ENCODE measurements at regions not wholly inside any gene's neighbourhood (a gene's known extent, or its start where the extent isn't known, plus 50 kb on each side); places are given as distances from the start of the nearest gene placed in this dataset.
"Not testable (repeated sequence)": the region's sequence is repeated elsewhere in the genome, so short reads cannot be mapped to it uniquely, and the experiment has no call there.

- no peak for DNase-seq (ENCODE audit: low spot score)
Observed at GRCh38 chr5:24135536-24135935, 509.2 kb downstream of the CDH10 start.

GRCh38 chr5:24141046-24141445, 503.7 kb downstream of the CDH10 start:
- DNase-seq (ENCODE audit: low spot score): no peak

- DNase-seq (ENCODE audit: low spot score): no peak
Observed at GRCh38 chr5:24142341-24142740, 502.4 kb downstream of the CDH10 start.

DNA sequence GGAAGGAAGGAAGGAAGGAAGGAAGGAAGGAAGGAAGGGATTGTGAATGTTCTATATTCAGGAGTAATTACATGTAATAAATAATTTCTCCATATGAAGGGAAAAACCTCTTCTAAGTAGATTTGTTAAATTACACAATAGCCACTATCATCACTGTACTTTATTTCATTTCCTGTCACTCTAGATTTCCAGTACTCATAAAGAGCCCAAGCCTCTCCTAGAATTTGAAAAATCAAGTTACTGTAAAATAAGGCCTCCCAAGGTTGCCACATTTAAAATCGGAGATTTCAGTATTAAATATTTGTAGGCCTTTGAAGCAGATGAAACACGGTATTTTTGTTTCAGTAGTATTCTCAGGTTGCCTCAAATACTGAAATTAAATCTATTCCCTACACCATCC, 499.0 kb downstream of the CDH10 start:
- DNase-seq (ENCODE audit: low spot score): no peak

DNA sequence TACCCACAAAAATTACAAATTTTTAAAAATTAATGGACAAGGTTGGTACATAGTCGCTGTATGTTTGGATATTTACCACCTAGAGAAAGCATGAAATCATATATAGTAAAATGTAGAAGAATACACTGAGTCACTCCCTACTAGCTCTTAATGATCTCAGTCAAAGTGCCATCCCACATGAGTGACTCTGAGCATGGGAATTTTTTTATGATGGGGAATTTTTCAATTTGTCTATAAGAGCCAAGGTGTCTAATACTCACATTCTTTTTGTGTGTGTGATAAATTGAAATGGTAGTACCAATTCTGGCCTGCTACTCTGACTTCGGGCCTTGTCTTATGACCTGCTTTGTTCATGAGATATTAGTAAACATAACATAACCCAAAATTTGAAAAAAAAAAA, 483.2 kb downstream of the CDH10 start:
- DNase-seq (ENCODE audit: low spot score): peak; percentile 56

DNA sequence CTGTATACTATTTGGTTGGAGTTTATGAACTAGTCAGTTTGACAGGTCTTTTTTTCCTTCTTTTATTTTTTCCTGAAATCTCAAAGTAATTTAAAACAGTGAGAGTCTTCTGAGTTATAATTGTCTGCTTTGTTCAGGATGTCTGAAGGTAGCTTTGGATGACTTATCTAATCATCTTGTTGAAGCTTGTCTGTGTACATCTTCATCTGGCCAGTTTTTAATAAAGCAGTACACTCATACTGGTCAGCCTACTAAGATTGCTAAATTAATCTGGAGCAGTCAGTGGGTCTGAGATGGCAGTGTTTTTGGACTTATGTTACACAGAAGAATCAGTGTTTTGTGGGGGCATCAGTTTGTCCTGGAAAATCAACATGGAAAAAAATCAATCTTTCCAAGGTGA, 482.4 kb downstream of the CDH10 start:
- DNase-seq (ENCODE audit: low spot score): no peak

DNA sequence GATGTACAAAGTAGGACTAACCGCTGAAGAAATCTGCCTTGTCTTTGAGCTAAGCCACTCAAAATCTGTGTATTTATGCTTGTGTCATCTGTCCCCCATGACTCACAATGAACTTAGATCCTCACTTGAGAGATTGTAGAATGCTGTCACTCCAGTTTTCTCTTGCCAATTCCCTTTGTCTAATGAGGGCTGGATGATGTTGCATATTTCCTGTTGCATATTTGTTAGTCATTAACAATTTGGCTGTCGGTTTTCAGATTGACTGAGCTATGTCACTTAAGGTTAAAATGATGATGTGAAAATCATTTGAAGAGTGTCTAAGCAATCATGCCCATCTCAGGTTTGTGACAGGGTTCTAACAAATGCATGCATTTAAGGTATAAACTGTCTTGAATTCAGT, 481.7 kb downstream of the CDH10 start:
- peak; percentile 84 for DNase-seq (ENCODE audit: low spot score)

GRCh38 chr5:24167806-24168205, 477.0 kb downstream of the CDH10 start:
- DNase-seq (ENCODE audit: low spot score): peak; percentile 6

DNA sequence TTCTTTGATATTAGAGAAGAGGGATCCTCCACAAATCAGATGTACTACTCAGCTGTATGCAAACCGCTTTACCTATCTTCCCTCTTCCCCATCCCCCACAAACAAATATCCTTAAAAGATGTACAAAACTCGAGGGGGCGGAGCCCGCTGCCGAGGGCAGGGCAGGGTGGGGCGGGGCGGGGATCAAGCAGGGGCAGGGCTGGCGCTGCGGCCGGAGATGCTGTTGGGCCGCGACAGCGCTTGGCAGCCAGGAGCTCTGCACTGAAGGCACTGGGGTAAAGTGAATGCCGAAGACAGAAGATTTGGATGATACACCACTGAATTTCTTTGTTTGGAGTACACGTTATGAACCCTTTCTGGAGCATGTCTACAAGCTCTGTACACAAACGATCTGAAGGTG, 474.8 kb downstream of the CDH10 start:
- DNase-seq (ENCODE audit: low spot score): no peak

- not testable (repeated sequence) for DNase-seq (ENCODE audit: low spot score)
Observed at GRCh38 chr5:24170930-24171329, 473.8 kb downstream of the CDH10 start.

DNA sequence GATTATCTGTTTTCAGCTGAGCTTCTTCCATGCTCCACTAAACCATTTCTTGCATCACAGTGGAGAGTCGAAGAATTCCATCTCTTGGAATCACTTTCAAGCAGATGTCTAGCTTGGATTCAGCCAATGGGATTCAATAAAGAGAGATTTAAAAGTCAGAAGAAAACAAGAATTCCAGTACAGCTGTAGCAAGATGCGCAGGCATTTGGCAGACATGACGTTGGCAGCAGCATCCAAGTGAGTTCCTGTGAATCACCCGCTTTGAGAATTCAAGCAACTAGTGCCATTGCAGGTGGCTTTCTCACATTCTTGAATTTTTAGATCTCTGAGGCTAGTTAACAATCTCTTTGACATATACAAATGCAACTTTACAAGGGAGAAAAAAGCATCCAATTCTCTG, 467.0 kb downstream of the CDH10 start:
- no peak for DNase-seq (ENCODE audit: low spot score)

DNA sequence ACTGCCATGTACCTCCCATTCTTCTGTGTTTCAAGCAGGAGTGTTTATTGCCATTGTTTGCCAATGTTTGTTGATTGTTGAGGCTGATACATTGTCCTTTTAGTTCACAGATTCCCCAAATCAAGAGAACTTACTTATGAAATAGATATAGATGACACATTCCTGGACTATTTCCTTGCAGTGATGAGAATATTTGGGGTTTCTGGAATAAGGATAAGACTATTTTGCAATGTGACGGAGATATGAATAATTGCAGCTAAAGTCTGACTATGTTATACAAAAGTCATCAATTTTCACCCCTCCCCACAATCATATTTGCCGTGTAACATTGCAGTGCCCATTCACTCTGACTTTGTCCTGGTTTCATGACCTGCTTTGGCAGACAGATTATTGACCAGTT, 460.8 kb downstream of the CDH10 start:
- no peak for DNase-seq (ENCODE audit: low spot score)

- DNase-seq (ENCODE audit: low spot score): no peak
Observed at GRCh38 chr5:24188216-24188925, 456.4 kb downstream of the CDH10 start.

GRCh38 chr5:24196789-24197188, 448.0 kb downstream of the CDH10 start:
- no peak for DNase-seq (ENCODE audit: low spot score)

GRCh38 chr5:24208686-24209106, 436.1 kb downstream of the CDH10 start:
- no peak for DNase-seq (ENCODE audit: low spot score)

DNA sequence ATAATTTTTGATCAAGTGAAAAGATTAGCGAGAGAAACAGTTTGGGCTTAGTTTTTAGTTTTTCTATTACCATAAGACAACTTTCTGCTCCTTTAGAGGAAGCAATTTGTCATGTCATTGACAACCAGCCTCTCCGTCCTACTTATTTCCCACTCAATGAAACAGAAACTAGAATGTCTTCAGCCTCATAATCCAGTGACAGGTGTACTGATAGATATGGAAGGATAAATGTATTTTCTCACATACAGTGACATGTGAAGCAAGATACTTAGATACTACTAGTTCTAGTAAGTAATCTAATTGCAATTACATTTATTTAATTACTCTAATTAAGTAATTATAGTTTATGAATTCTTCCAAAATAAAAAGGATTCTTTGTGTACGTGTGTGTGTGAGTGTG, 429.7 kb downstream of the CDH10 start:
- DNase-seq (ENCODE audit: low spot score): no peak

DNA sequence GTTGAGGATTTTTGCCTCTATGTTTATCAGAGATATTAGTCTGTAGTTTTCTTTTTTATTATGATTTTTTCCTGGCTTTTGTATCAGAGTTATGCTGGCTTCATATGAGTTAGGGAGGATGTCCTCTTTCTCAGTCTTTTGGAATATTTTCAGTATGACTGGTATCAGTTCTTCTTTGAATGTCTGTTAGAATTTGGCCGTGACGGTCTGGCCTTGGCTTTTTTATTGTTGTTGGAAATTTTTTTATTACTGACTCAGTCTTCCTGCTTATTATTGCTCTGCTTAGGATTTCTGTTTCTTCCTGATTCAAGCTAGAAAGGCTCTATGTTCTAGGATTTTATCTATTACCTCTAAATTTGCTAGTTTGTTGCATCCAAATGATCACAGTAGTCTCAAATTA, 421.9 kb downstream of the CDH10 start:
- no peak for DNase-seq (ENCODE audit: low spot score)

- no peak for DNase-seq (ENCODE audit: low spot score)
Observed at GRCh38 chr5:24225051-24225450, 419.7 kb downstream of the CDH10 start.

DNA sequence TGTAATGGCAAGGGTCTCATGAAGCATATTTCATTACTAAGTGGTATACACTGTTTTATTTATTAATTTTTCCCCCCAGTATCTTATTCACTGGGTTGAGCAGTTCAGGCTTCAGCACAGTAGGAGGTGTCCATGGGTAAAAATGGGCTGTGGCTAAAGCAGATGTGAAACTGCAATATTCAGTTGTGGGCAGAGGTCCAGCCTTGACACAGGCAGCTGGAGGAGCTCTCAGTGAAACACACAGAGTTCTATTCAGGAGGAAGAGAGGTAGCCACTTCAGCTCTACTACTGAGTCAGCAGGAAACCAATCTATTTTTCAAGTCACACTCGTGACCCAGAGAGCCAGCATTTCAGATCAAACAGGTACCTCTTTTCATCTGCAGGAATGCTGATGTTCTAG, 418.3 kb downstream of the CDH10 start:
- DNase-seq (ENCODE audit: low spot score): no peak

- not testable (repeated sequence) for DNase-seq (ENCODE audit: low spot score)
Observed at GRCh38 chr5:24227881-24228280, 416.9 kb downstream of the CDH10 start.

DNA sequence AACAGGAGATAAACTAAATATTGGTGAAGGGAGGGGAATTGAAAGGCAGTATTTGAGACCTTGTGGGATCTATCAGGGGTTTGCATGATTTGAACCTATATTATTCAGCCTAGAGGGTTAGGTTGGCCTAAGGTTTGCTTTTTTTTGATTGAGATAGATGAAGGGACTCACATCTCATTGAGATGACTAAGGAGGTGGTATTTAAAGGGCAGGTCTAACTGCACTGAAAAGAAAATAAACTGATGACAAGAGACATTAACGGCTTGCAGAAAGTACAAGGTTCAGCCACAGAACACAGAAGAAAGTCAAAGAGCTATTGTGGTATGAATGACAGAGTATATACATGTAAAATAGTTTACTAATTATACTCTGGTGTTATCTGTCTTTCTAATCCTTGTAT, 412.7 kb downstream of the CDH10 start:
- no peak for DNase-seq (ENCODE audit: low spot score)

- DNase-seq (ENCODE audit: low spot score): peak; percentile 16
Observed at GRCh38 chr5:24232929-24233498, 411.8 kb downstream of the CDH10 start.

DNA sequence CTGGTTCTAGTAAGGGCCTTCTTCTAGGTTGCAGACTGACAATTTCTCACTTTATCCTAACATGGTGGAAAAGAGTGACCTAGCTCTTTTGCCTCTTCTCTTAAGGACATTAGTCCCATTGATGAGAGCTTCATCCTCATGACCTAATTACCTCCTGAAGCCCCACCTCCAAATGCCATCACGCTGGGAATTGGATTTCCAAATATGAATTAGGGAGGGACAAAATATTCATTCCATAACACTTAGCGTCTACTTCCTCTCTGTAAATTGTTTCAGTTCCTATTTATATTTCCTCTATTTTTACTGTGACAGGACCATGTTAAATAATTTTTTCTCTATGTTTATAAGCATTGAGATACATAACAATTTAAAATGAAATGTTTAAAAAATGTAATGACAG, 408.8 kb downstream of the CDH10 start:
- DNase-seq (ENCODE audit: low spot score): no peak

DNA sequence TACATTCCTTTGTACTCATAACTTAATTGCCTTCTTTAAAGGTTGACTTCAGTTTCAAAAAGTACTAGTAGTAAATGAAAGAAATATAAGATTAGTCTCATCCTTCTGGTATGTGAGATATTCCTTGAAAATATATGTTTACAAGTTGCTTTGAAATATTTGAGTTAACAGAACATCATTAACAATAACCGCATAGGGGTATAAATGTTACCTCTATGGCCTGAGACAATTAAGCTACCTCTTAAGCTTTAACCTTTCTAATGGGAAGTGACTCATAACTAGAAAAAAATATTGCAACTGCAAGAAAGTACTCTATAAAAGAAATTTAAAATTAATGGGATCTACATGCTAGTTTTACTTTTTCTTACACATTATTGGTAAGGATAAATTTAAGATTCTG, 399.0 kb downstream of the CDH10 start:
- DNase-seq (ENCODE audit: low spot score): no peak
